NB4 (cell line): ENCODE measurements at regions not wholly inside any gene's neighbourhood (a gene's known extent, or its start where the extent isn't known, plus 50 kb on each side); places are given as distances from the start of the nearest gene placed in this dataset.

ENCODE experiments used
- MYC ChIP-seq: IDR thresholded peaks from 2 replicates; pipeline ENCODE4 v1.6.1; 2011; ENCODE audit warnings: low read depth, low read length
- POLR2A ChIP-seq: IDR thresholded peaks from 2 replicates; pipeline ENCODE4 v1.6.1; 2011; ENCODE audit warnings: mild to moderate bottlenecking; ENCODE audit not compliant: insufficient read length; ENCODE audit errors: extremely low read depth
- TF ChIP-seq, protein P1 (sequence below): IDR thresholded peaks from one replicate; pipeline ENCODE4 v1.5.1; 2012; ENCODE audit warnings: low read depth, low read length
- TF ChIP-seq, protein P2 (sequence below): IDR thresholded peaks from 2 replicates; pipeline ENCODE4 v1.6.1; 2011; ENCODE audit warnings: low read depth, low read length

DNA sequence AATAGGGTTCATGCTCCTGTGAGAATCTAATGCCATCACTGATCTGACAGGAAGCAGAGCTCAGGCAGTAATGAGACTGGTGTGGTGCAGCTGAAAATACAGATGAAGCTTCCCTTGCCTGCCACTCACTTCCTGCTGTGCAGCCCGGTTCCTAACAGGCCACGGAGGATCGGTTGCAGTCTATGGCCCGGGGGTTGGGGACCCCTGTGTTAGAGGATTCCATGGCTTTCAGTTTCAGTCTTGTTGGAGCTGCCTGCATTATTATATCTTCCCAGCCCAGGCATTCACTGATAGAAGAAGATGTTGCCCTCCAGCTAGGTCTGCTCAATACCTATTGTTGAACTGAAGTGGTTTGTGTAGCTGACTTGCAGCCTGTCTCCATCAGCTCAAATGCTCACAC, 1298.8 kb downstream of the TYW1 start:
- TF ChIP-seq, protein P1, sequence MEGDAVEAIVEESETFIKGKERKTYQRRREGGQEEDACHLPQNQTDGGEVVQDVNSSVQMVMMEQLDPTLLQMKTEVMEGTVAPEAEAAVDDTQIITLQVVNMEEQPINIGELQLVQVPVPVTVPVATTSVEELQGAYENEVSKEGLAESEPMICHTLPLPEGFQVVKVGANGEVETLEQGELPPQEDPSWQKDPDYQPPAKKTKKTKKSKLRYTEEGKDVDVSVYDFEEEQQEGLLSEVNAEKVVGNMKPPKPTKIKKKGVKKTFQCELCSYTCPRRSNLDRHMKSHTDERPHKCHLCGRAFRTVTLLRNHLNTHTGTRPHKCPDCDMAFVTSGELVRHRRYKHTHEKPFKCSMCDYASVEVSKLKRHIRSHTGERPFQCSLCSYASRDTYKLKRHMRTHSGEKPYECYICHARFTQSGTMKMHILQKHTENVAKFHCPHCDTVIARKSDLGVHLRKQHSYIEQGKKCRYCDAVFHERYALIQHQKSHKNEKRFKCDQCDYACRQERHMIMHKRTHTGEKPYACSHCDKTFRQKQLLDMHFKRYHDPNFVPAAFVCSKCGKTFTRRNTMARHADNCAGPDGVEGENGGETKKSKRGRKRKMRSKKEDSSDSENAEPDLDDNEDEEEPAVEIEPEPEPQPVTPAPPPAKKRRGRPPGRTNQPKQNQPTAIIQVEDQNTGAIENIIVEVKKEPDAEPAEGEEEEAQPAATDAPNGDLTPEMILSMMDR, result no peak
- TF ChIP-seq POLR2A (no peak), MYC (no peak)
- TF ChIP-seq, protein P2, sequence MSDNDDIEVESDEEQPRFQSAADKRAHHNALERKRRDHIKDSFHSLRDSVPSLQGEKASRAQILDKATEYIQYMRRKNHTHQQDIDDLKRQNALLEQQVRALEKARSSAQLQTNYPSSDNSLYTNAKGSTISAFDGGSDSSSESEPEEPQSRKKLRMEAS, result no peak
